ENCODE measurements at regions not wholly inside any gene's neighbourhood (a gene's known extent, or its start where the extent isn't known, plus 50 kb on each side); places are given as distances from the start of the nearest gene placed in this dataset.

DNA sequence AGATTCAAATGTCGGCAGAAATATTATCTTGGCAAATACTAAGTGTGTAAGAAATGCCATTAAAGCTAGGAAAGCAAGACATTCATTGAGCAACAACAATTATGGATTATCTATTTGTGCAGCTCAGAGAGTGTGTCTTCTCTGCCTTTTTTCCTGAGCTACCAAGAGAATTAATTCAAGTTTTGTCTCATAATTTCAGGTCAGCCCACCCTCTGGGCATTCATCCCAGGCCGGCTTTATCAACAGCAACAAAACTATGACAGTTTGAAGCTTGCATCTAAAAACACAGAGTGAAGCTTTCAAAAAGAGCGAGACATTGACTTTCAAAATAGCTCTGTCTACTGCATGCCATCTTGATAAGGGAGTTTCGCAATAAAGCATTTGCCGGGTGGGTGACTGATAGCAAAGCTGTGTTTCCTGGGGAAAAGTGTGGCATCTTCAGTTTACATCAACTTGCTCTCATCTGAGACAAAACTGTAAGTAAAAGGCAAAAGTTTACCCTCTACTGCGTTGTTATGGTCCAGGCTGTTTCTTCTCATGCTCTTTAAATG is 182.4 kb downstream of the IRX1 start:
- Histone ChIP-seq H3K27me3 (no peaks in the 10 kb centered on the region), H3K4me1 (no peaks in the 10 kb centered on the region), H3K27ac (no peak overlapping the region), H3K9me3 (no peaks in the 10 kb centered on the region), H3K36me3 (no peaks in the 10 kb centered on the region), H3K4me3 (no peak overlapping the region)
- intact Hi-C loops (cut with DNase I) = no loop called here
- TF ChIP-seq, protein P1, sequence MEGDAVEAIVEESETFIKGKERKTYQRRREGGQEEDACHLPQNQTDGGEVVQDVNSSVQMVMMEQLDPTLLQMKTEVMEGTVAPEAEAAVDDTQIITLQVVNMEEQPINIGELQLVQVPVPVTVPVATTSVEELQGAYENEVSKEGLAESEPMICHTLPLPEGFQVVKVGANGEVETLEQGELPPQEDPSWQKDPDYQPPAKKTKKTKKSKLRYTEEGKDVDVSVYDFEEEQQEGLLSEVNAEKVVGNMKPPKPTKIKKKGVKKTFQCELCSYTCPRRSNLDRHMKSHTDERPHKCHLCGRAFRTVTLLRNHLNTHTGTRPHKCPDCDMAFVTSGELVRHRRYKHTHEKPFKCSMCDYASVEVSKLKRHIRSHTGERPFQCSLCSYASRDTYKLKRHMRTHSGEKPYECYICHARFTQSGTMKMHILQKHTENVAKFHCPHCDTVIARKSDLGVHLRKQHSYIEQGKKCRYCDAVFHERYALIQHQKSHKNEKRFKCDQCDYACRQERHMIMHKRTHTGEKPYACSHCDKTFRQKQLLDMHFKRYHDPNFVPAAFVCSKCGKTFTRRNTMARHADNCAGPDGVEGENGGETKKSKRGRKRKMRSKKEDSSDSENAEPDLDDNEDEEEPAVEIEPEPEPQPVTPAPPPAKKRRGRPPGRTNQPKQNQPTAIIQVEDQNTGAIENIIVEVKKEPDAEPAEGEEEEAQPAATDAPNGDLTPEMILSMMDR (IDR thresholded peaks at IDR 0.05) = no peak
- FAIRE-seq = no peak
- no peak for ATAC-seq
- DNase-seq = no peak
- WGBS, 2 donors = 38 to 53% methylated on average over 6 of the region's 6 CpGs

GRCh38 chr5:3778945-3779344 is 183.3 kb downstream of the IRX1 start:
- H3K27ac ChIP-seq = no peak overlapping the region
- FAIRE-seq (no peak), DNase-seq (no peak), ATAC-seq (no peak)
- intact Hi-C loops (cut with DNase I) = no loop called here
- no peaks in the 10 kb centered on the region for H3K9me3 ChIP-seq
- WGBS, 2 donors = 75 to 85% methylated on average over 2 of the region's 2 CpGs
- TF ChIP-seq, protein P1 (IDR thresholded peaks at IDR 0.05) = no peak
- no peaks in the 10 kb centered on the region for H3K4me1 ChIP-seq
- H3K36me3 ChIP-seq = no peaks in the 10 kb centered on the region
- H3K4me3 ChIP-seq = no peak overlapping the region
- H3K27me3 ChIP-seq = no peaks in the 10 kb centered on the region

DNA sequence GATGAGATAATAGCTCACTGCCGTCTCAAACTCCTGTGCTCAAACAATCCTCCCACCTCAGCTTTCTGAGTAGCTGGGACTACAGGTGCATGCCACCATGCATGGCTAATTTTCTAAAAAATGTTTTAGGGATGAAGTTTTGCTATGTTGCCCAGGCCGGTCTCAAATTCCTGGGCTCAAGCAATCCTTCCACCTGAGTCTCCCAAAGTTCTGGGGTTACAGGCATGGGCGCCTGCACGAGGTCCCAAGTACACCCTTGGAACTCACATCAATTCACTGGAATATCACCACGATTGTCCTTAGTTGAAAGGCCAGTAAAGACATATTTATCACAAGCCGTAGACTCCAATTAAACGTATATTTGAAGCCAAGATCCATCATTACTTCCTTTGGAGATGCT is 184.6 kb downstream of the IRX1 start:
- WGBS, 2 donors = 53 to 68% methylated on average over 7 of the region's 7 CpGs
- Histone ChIP-seq H3K27me3 (no peaks in the 10 kb centered on the region), H3K9me3 (no peaks in the 10 kb centered on the region), H3K36me3 (no peaks in the 10 kb centered on the region), H3K27ac (no peak overlapping the region), H3K4me1 (no peaks in the 10 kb centered on the region), H3K4me3 (no peak overlapping the region)
- ATAC-seq = no peak
- TF ChIP-seq, protein P1 (IDR thresholded peaks at IDR 0.05) = no peak
- FAIRE-seq = no peak
- no peak for DNase-seq
- intact Hi-C loops (cut with DNase I) = no loop called here

DNA sequence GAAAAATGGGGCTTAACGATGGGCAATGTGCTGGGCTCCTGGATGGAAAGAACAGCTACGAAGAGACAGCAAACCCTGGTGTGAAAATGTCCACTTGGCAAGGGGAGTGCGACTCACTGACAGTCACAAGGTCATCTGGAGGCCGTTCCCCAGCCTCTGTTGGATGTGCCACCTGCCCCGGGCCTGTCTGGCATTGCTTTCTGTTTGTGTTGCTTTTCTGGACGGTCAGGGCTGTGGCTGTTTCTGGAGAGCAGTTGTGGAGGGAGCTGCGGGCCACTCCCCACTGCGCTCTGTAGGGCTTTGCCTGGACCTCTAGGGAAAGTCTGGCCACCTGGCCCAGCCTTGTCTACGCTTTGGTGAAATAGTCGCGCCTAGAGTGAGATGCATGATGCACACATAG is 185.3 kb downstream of the IRX1 start:
- 57 to 65% methylated on average over 10 to 11 of the region's 11 CpGs for WGBS, 2 donors
- Histone ChIP-seq H3K4me3 (no peak overlapping the region), H3K4me1 (no peaks in the 10 kb centered on the region), H3K27me3 (no peaks in the 10 kb centered on the region), H3K36me3 (no peaks in the 10 kb centered on the region), H3K27ac (no peak overlapping the region), H3K9me3 (no peaks in the 10 kb centered on the region)
- DNase-seq (no peak), FAIRE-seq (no peak), ATAC-seq (no peak)
- intact Hi-C loops (cut with DNase I) = no loop called here
- TF ChIP-seq, protein P1 (IDR thresholded peaks at IDR 0.05) = no peak

DNA sequence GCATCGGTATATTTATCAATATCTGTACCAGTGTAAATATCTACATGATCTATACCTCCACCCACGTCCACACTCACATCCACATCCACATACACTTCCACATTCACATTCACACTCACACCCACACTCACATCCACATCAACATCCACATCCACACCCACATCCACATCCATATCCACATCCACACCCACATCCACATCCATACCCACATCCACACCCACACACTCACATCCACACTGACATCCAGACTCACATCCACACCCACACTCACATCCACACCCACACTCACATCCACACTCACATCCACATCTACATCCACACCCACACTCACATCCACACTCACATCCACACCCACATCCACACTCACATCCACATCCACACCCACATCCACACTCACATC is 189.2 kb downstream of the IRX1 start:
- ATAC-seq = no peak

More for the DNA sequence above, 189.2 kb downstream of the IRX1 start:
- H3K27ac ChIP-seq = no peak overlapping the region
- H3K9me3 ChIP-seq = no peaks in the 10 kb centered on the region
- intact Hi-C loops (cut with DNase I) = no loop called here
- TF ChIP-seq, protein P1 (IDR thresholded peaks at IDR 0.05) = no peak
- H3K4me3 ChIP-seq = no peak overlapping the region
- no peaks in the 10 kb centered on the region for H3K4me1 ChIP-seq
- DNase-seq (no peak), FAIRE-seq (no peak)
- H3K36me3 ChIP-seq = no peaks in the 10 kb centered on the region
- H3K27me3 ChIP-seq = peaks cover 0 to 2% (median 0%) of the 10 kb centered on the region in 4 donors
- WGBS, 2 donors = 60 to 72% methylated on average over 2 of the region's 2 CpGs

Measured in pancreas (tissue), 10 donors.